ENCODE measurements at regions not wholly inside any gene's neighbourhood (a gene's known extent, or its start where the extent isn't known, plus 50 kb on each side); places are given as distances from the start of the nearest gene placed in this dataset.

GRCh38 chr18:51653507-51654213 is 456.2 kb upstream of the MEX3C start:
- no peak for TF ChIP-seq POLR2A (IDR thresholded peaks at IDR 0.05)
- no peak for TF ChIP-seq CTCF (IDR thresholded peaks at IDR 0.05)

Measured in body of pancreas (tissue), 4 donors.